Body of pancreas (tissue), 4 donors: ENCODE measurements at regions not wholly inside any gene's neighbourhood (a gene's known extent, or its start where the extent isn't known, plus 50 kb on each side); places are given as distances from the start of the nearest gene placed in this dataset.

Source experiments
- POLR2A ChIP-seq, 3 donors: fragments of 450-650 bp; IDR thresholded peaks; one replicate each; pipeline ENCODE4 v1.6.1; 2016; ENCODE audit warnings: antibody characterized with exemption in 3 of 3, mild to moderate bottlenecking in 2 of 3
- TF ChIP-seq, protein P1 (sequence below), 7 experiments: fragments of 450-650 bp in 4 of 7; fragments of 200-600 bp in 3 of 7; sonication (generic) in 3 of 7; IDR thresholded peaks; one replicate each; pipeline ENCODE4 v1.5.1; 2016 to 2019; ENCODE audit warnings: antibody characterized with exemption in 7 of 7

DNA sequence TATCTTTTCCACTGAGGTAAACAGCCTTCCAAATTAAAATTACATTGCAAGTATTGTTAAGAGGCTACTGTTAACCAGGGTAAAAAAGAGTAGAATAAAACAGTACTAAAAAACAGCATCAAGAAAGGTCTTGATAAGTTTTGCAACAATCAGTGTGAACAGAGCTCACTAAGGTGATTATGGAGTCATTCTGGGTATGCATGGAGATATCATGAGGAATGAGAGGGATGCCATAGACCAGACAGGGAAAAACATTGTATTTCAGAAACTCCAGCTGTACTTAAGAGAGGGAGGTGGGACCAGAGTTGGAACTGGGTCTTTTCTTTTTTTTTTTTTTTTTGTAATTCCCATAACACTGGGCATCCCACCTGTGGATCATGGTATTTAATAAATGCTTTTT is 549.6 kb downstream of the INHBA start:
- TF ChIP-seq, protein P1, sequence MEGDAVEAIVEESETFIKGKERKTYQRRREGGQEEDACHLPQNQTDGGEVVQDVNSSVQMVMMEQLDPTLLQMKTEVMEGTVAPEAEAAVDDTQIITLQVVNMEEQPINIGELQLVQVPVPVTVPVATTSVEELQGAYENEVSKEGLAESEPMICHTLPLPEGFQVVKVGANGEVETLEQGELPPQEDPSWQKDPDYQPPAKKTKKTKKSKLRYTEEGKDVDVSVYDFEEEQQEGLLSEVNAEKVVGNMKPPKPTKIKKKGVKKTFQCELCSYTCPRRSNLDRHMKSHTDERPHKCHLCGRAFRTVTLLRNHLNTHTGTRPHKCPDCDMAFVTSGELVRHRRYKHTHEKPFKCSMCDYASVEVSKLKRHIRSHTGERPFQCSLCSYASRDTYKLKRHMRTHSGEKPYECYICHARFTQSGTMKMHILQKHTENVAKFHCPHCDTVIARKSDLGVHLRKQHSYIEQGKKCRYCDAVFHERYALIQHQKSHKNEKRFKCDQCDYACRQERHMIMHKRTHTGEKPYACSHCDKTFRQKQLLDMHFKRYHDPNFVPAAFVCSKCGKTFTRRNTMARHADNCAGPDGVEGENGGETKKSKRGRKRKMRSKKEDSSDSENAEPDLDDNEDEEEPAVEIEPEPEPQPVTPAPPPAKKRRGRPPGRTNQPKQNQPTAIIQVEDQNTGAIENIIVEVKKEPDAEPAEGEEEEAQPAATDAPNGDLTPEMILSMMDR (IDR thresholded peaks at IDR 0.05), result no peak
- no peak for TF ChIP-seq POLR2A (IDR thresholded peaks at IDR 0.05)
